Endodermal cell (in vitro differentiated cells): ENCODE measurements at regions not wholly inside any gene's neighbourhood (a gene's known extent, or its start where the extent isn't known, plus 50 kb on each side); places are given as distances from the start of the nearest gene placed in this dataset.

ENCODE experiments used
- DNase-seq: peaks from one replicate; pipeline ENCODE4 v3.0.0-alpha.2; 2017
- H3K27ac ChIP-seq: 2 replicates; pipeline ENCODE4 v1.5.1; 2013; ENCODE audit warnings: mild to moderate bottlenecking, low read depth, low read length, moderate library complexity
- H3K27me3 ChIP-seq: 2 replicates; pipeline ENCODE4 v1.6.1; 2013; ENCODE audit warnings: mild to moderate bottlenecking, low read length, moderate library complexity; ENCODE audit not compliant: insufficient read depth, control insufficient read depth, poor library complexity, severe bottlenecking
- H3K36me3 ChIP-seq: 2 replicates; pipeline ENCODE4 v1.7.0; 2013; ENCODE audit warnings: mild to moderate bottlenecking, low read length, moderate library complexity; ENCODE audit not compliant: control insufficient read depth, insufficient read depth
- H3K4me1 ChIP-seq: one replicate; pipeline ENCODE4 v1.7.0; 2013; ENCODE audit warnings: low read length; ENCODE audit not compliant: control insufficient read depth, insufficient read depth
- H3K4me3 ChIP-seq: 2 replicates; pipeline ENCODE4 v1.5.1; 2013; ENCODE audit warnings: mild to moderate bottlenecking, low read length, moderate library complexity
- H3K9ac ChIP-seq: 2 replicates; pipeline ENCODE4 v1.6.1; 2013; ENCODE audit warnings: mild to moderate bottlenecking, low read length, moderate library complexity; ENCODE audit not compliant: poor library complexity, severe bottlenecking; ENCODE audit errors: extremely low read depth
- H3K9me3 ChIP-seq: 2 replicates; pipeline ENCODE4 v1.6.1; 2013; ENCODE audit warnings: mild to moderate bottlenecking, low read length, moderate library complexity; ENCODE audit not compliant: control insufficient read depth
- H3K27ac Mint-ChIP-seq: 2 replicates; pipeline ENCODE4 v1.8.0; 2020; ENCODE audit warnings: mixed read lengths
- H3K27me3 Mint-ChIP-seq: 2 replicates; pipeline ENCODE4 v1.8.0; 2021; ENCODE audit warnings: mild to moderate bottlenecking, mixed read lengths; ENCODE audit not compliant: insufficient read depth
- H3K36me3 Mint-ChIP-seq: 2 replicates; pipeline ENCODE4 v1.8.0; 2020; ENCODE audit warnings: low read depth, mixed read lengths
- H3K4me1 Mint-ChIP-seq: 2 replicates; pipeline ENCODE4 v1.8.0; 2020; ENCODE audit warnings: mixed read lengths
- H3K4me3 Mint-ChIP-seq: 2 replicates; pipeline ENCODE4 v1.8.0; 2020; ENCODE audit warnings: mild to moderate bottlenecking, moderate library complexity, mixed read lengths
- H3K9me3 Mint-ChIP-seq: 2 replicates; pipeline ENCODE4 v1.8.0; 2020; ENCODE audit warnings: mild to moderate bottlenecking, mixed read lengths
- WGBS, 2 experiments: methylation state at CpG; one replicate each; pipeline versions ENCODE4 v1.1.5 to v1.1.7; 2013; ENCODE audit warnings: missing lambda C conversion rate in 2 of 2, mixed read lengths in 1 of 2; ENCODE audit not compliant: insufficient coverage in 1 of 2, insufficient read length in 1 of 2; 5-methylcytosine and 5-hydroxymethylcytosine counted together
- TF ChIP-seq, protein P1 (sequence below): fragments of 200-600 bp; sonication (generic); conservative IDR thresholded peaks from 2 replicates; pipeline ENCODE4 v1.5.0; 2021; ENCODE audit warnings: antibody characterized with exemption, mild to moderate bottlenecking

DNA sequence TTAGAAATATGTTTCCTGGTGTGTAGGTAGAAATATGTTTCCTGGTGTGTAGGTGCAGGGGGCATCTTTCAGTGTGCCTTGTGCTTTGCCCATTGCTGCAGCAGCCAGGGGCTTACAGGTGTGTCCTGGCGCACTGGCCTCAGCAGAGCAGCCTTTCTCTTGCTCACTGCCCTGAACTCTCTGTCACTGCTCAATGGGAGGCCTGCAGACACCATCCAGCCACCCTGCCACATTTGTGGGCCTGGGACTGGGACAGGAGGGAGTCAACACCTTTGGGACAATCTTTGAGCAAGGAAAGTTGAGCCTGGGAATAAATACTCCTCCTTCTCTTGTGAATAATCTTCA is 62.4 kb upstream of the RBM24 start:
- WGBS, 2 experiments = 95 to 100% methylated on average over 1 of the region's 1 CpG
- no peak overlapping the region for H3K27ac ChIP-seq
- no peak overlapping the region for H3K9ac ChIP-seq
- H3K27me3 ChIP-seq = no peaks in the 10 kb centered on the region
- H3K4me1 ChIP-seq = peaks cover 6% of the 10 kb centered on the region
- H3K27me3 Mint-ChIP-seq = no peaks in the 10 kb centered on the region
- no peaks in the 10 kb centered on the region for H3K36me3 ChIP-seq
- H3K36me3 Mint-ChIP-seq = no peaks in the 10 kb centered on the region
- no peak overlapping the region for H3K4me3 Mint-ChIP-seq
- no peak overlapping the region for H3K27ac Mint-ChIP-seq
- H3K9me3 Mint-ChIP-seq = peaks cover 25% of the 10 kb centered on the region
- H3K4me3 ChIP-seq = no peak overlapping the region
- peaks cover 17% of the 10 kb centered on the region for H3K4me1 Mint-ChIP-seq
- TF ChIP-seq, protein P1, sequence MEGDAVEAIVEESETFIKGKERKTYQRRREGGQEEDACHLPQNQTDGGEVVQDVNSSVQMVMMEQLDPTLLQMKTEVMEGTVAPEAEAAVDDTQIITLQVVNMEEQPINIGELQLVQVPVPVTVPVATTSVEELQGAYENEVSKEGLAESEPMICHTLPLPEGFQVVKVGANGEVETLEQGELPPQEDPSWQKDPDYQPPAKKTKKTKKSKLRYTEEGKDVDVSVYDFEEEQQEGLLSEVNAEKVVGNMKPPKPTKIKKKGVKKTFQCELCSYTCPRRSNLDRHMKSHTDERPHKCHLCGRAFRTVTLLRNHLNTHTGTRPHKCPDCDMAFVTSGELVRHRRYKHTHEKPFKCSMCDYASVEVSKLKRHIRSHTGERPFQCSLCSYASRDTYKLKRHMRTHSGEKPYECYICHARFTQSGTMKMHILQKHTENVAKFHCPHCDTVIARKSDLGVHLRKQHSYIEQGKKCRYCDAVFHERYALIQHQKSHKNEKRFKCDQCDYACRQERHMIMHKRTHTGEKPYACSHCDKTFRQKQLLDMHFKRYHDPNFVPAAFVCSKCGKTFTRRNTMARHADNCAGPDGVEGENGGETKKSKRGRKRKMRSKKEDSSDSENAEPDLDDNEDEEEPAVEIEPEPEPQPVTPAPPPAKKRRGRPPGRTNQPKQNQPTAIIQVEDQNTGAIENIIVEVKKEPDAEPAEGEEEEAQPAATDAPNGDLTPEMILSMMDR = no peak
- H3K9me3 ChIP-seq = peaks cover under 1% of the 10 kb centered on the region
- no peak for DNase-seq

GRCh38 chr6:17219098-17219497 is 62.1 kb upstream of the RBM24 start:
- TF ChIP-seq, protein P1 = no peak
- H3K4me3 Mint-ChIP-seq = no peak overlapping the region
- H3K9ac ChIP-seq = no peak overlapping the region
- no peaks in the 10 kb centered on the region for H3K36me3 Mint-ChIP-seq
- no peak for DNase-seq
- WGBS, 2 experiments = 54 to 93% methylated on average over 2 to 5 of the region's 5 CpGs
- H3K4me1 Mint-ChIP-seq = peaks cover 17% of the 10 kb centered on the region
- no peak overlapping the region for H3K4me3 ChIP-seq
- peaks cover 4% of the 10 kb centered on the region for H3K9me3 ChIP-seq
- H3K36me3 ChIP-seq = no peaks in the 10 kb centered on the region
- H3K9me3 Mint-ChIP-seq = peaks cover 29% of the 10 kb centered on the region
- no peak overlapping the region for H3K27ac ChIP-seq
- H3K27me3 ChIP-seq = no peaks in the 10 kb centered on the region
- no peak overlapping the region for H3K27ac Mint-ChIP-seq
- peaks cover 6% of the 10 kb centered on the region for H3K4me1 ChIP-seq
- no peaks in the 10 kb centered on the region for H3K27me3 Mint-ChIP-seq

DNA sequence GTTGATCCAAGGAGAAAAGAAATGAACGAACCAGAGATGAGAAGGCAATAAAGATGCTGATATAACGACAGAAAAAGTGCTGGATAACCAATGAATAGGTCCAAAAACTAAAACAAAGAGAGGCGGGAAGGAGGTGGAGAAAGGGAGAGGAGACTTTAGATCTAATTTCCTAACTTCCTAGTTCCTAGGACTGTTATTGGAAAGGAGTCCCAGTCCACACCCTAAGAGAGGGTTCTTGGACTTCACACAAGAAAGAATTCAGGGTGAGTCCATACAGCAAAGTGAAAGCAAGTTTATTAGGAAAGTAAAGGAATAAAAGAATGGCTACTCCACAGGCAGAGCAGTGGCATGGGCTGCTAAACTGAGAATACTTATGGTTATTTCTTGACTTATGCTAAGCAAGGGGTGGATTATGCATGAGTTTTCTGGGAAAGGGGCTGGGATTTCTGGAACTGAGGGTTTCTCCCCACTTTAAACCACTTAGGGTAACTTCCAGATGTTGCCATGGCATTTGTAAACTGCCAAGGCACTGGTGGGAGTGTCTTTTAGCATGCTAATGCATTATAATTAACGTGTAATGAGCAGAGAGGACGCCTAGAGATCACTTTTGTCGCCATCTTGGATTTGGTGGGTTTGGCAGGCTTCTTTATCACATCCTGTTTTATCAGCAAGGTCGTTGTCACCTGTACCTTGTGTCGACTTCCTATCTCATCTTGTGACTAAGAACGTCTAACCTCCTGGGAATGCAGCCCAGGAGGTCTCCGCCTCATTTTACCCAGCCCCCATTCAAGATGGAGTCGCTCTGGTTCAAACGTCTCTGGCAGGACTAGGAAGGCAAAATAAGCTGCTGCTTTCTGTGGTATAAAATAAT is 60.9 kb upstream of the RBM24 start:
- H3K36me3 Mint-ChIP-seq = no peaks in the 10 kb centered on the region

More for the DNA sequence above, 60.9 kb upstream of the RBM24 start:
- H3K27ac Mint-ChIP-seq = no peak overlapping the region
- H3K4me3 ChIP-seq = no peak overlapping the region
- TF ChIP-seq, protein P1 = no peak
- no peaks in the 10 kb centered on the region for H3K27me3 ChIP-seq
- H3K9me3 Mint-ChIP-seq = peaks cover 28% of the 10 kb centered on the region
- H3K27ac ChIP-seq = no peak overlapping the region
- H3K9me3 ChIP-seq = peaks cover 5% of the 10 kb centered on the region
- no peaks in the 10 kb centered on the region for H3K27me3 Mint-ChIP-seq
- H3K36me3 ChIP-seq = no peaks in the 10 kb centered on the region
- H3K4me1 ChIP-seq = peaks cover 6% of the 10 kb centered on the region
- WGBS, 2 experiments = 70 to 82% methylated on average over 6 to 11 of the region's 12 CpGs
- H3K9ac ChIP-seq = no peak overlapping the region
- peak; percentile 68 for DNase-seq
- H3K4me1 Mint-ChIP-seq = peaks cover 17% of the 10 kb centered on the region
- H3K4me3 Mint-ChIP-seq = no peak overlapping the region
